Sigmoid colon (tissue), 6 donors: ENCODE measurements at regions not wholly inside any gene's neighbourhood (a gene's known extent, or its start where the extent isn't known, plus 50 kb on each side); places are given as distances from the start of the nearest gene placed in this dataset.
"Not testable (repeated sequence)": the region's sequence is repeated elsewhere in the genome, so short reads cannot be mapped to it uniquely, and the experiment has no call there.

Experiments used
- DNase-seq: peaks from one replicate; pipeline ENCODE4 v3.0.0-alpha.2; 2019
- H3K27ac ChIP-seq, 4 donors: fragments of 200-600 bp; sonication (generic); one replicate each; pipeline ENCODE4 v1.5.1; 2016 to 2019; ENCODE audit warnings: mild to moderate bottlenecking in 1 of 4
- H3K27me3 ChIP-seq, 3 donors: fragments of 200-600 bp; sonication (generic); one replicate each; pipeline ENCODE4 v1.5.1; 2019; ENCODE audit warnings: mild to moderate bottlenecking in 1 of 3
- H3K36me3 ChIP-seq, 4 donors: fragments of 200-600 bp; sonication (generic); one replicate each; pipeline ENCODE4 v1.5.1; 2016 to 2019
- H3K4me1 ChIP-seq, 4 donors: fragments of 200-600 bp; sonication (generic); one replicate each; pipeline ENCODE4 v1.5.1; 2017 to 2019
- H3K4me3 ChIP-seq, 4 donors: fragments of 200-600 bp; sonication (generic); one replicate each; pipeline ENCODE4 v1.5.1; 2017 to 2019; ENCODE audit warnings: mild to moderate bottlenecking in 2 of 4, moderate library complexity in 1 of 4
- H3K9me3 ChIP-seq, 4 donors: fragments of 200-600 bp in 3 of 4; sonication (generic) in 3 of 4; one replicate each; pipeline versions ENCODE4 v1.5.1 to v1.6.1; 2013 to 2019
- CTCF ChIP-seq, 4 experiments: fragments of 450-650 bp in 3 of 4; fragments of 200-600 bp in 1 of 4; IDR thresholded peaks; one replicate each; pipeline ENCODE4 v1.5.1; 2016 to 2019; ENCODE audit warnings: antibody characterized with exemption in 4 of 4, mild to moderate bottlenecking in 3 of 4, moderate library complexity in 2 of 4
- EP300 ChIP-seq, 4 donors: sonication (generic); formaldehyde crosslinking; IDR thresholded peaks; one replicate each; pipeline ENCODE4 v1.6.1; 2017; ENCODE audit warnings: antibody characterized with exemption in 4 of 4
- POLR2A ChIP-seq, 2 donors: fragments of 450-650 bp; IDR thresholded peaks; one replicate each; pipeline ENCODE4 v1.6.1; 2016; ENCODE audit warnings: antibody characterized with exemption in 2 of 2, mild to moderate bottlenecking in 2 of 2, moderate library complexity in 2 of 2
- POLR2AphosphoS5 ChIP-seq, 4 donors: sonication (generic); formaldehyde crosslinking; IDR thresholded peaks; one replicate each; pipeline ENCODE4 v1.6.1; 2017; ENCODE audit warnings: antibody characterized with exemption in 4 of 4
- WGBS, 2 donors: extraction: QIAGEN DNeasy Blood & Tissue Kit; methylation state at CpG; one replicate each; pipeline ENCODE4 v1.1.7; 2013; 5-methylcytosine and 5-hydroxymethylcytosine counted together
- intact Hi-C: fragments of 100-400 bp; cut with DNase I; formaldehyde crosslinking; loops from one replicate; pipeline ENCODE4 v1.15.1; 2023
- donor health status: healthy with polysubstance abuse.
- donor health status: healthy.

GRCh38 chr15:47903368-47903767 is 186.1 kb downstream of the SEMA6D start:
- H3K36me3 ChIP-seq, result no peaks in the 10 kb centered on the region
- no peak for DNase-seq
- no peaks in the 10 kb centered on the region for H3K27me3 ChIP-seq
- H3K4me1 ChIP-seq, result no peaks in the 10 kb centered on the region
- no peak for TF ChIP-seq POLR2A (IDR thresholded peaks at IDR 0.05)
- TF ChIP-seq EP300 (IDR thresholded peaks at IDR 0.05), result no peak
- no peak for TF ChIP-seq CTCF (IDR thresholded peaks at IDR 0.05)
- TF ChIP-seq POLR2AphosphoS5 (IDR thresholded peaks at IDR 0.05), result no peak
- intact Hi-C loops, result no loop called here
- no peak overlapping the region for H3K27ac ChIP-seq
- H3K4me3 ChIP-seq, result no peak overlapping the region
- H3K9me3 ChIP-seq, result peaks cover 0 to 4% (median 2%) of the 10 kb centered on the region in 4 donors

GRCh38 chr15:47908486-47908885 is 191.2 kb downstream of the SEMA6D start:
- Histone ChIP-seq H3K4me1 (no peaks in the 10 kb centered on the region), H3K27ac (no peak overlapping the region), H3K9me3 (peaks cover 0 to 4% (median 0%) of the 10 kb centered on the region in 4 donors), H3K27me3 (no peaks in the 10 kb centered on the region), H3K4me3 (no peak overlapping the region), H3K36me3 (no peaks in the 10 kb centered on the region)
- intact Hi-C loops, result no loop called here
- WGBS, 2 donors, result 17 to 71% methylated on average over 1 of the region's 1 CpG
- no peak for TF ChIP-seq CTCF (IDR thresholded peaks at IDR 0.05)
- no peak for TF ChIP-seq EP300 (IDR thresholded peaks at IDR 0.05)
- no peak for TF ChIP-seq POLR2AphosphoS5 (IDR thresholded peaks at IDR 0.05)
- no peak for TF ChIP-seq POLR2A (IDR thresholded peaks at IDR 0.05)
- no peak for DNase-seq

GRCh38 chr15:47908950-47909670 is 191.8 kb downstream of the SEMA6D start:
- TF ChIP-seq CTCF (IDR thresholded peaks at IDR 0.05) (no peak), POLR2A (IDR thresholded peaks at IDR 0.05) (no peak), POLR2AphosphoS5 (IDR thresholded peaks at IDR 0.05) (no peak), EP300 (IDR thresholded peaks at IDR 0.05) (no peak)
- DNase-seq, result no peak
- intact Hi-C loops, result no loop called here
- WGBS, 2 donors, result 15 to 61% methylated on average over 4 of the region's 4 CpGs
- no peaks in the 10 kb centered on the region for H3K4me1 ChIP-seq
- H3K9me3 ChIP-seq, result peaks cover 0 to 4% (median 0%) of the 10 kb centered on the region in 4 donors
- no peak overlapping the region for H3K4me3 ChIP-seq
- H3K27me3 ChIP-seq, result no peaks in the 10 kb centered on the region
- no peaks in the 10 kb centered on the region for H3K36me3 ChIP-seq
- H3K27ac ChIP-seq, result no peak overlapping the region

- 76 to 93% methylated on average over 6 of the region's 6 CpGs for WGBS, 2 donors
- H3K36me3 ChIP-seq, H3K27me3 ChIP-seq, intact Hi-C loops, H3K4me1 ChIP-seq, DNase-seq, H3K27ac ChIP-seq, H3K4me3 ChIP-seq, H3K9me3 ChIP-seq: not testable (repeated sequence)
These were observed 195.6 kb downstream of the SEMA6D start for GRCh38 chr15:47912910-47913309.

- H3K27ac ChIP-seq, result no peak overlapping the region
- H3K9me3 ChIP-seq, result no peaks in the 10 kb centered on the region
- TF ChIP-seq POLR2A (IDR thresholded peaks at IDR 0.05), result no peak
- no peak for TF ChIP-seq POLR2AphosphoS5 (IDR thresholded peaks at IDR 0.05)
- no peak for TF ChIP-seq CTCF (IDR thresholded peaks at IDR 0.05)
- no peak for TF ChIP-seq EP300 (IDR thresholded peaks at IDR 0.05)
- H3K4me3 ChIP-seq, result no peak overlapping the region
- H3K36me3 ChIP-seq, result no peaks in the 10 kb centered on the region
- no peak for DNase-seq
- WGBS, 2 donors, result 90 to 94% methylated on average over 1 of the region's 1 CpG
- H3K4me1 ChIP-seq, result no peaks in the 10 kb centered on the region
- H3K27me3 ChIP-seq, result no peaks in the 10 kb centered on the region
- intact Hi-C loops, result no loop called here
These were observed 200.6 kb downstream of the SEMA6D start for GRCh38 chr15:47917881-47918280.
